Bronchial epithelial cell (primary cell): ENCODE measurements at regions not wholly inside any gene's neighbourhood (a gene's known extent, or its start where the extent isn't known, plus 50 kb on each side); places are given as distances from the start of the nearest gene placed in this dataset.

ENCODE experiments used
- DNase-seq: peaks from one replicate; pipeline ENCODE4 v3.0.0-alpha.2; 2010; ENCODE audit warnings: low read depth
- FAIRE-seq: peaks from 2 replicates; lab custom pipeline; 2011; peaks lifted over from hg19 to GRCh38; lab: Jason Lieb, UNC
- H3K27me3 ChIP-seq: 2 replicates; pipeline ENCODE4 v1.5.1; 2011; ENCODE audit warnings: low read length; ENCODE audit not compliant: control insufficient read depth, insufficient read depth
- H3K36me3 ChIP-seq: 2 replicates; pipeline ENCODE4 v1.5.1; 2011; ENCODE audit warnings: low read length; ENCODE audit not compliant: control insufficient read depth, insufficient read depth
- H3K4me3 ChIP-seq: 2 replicates; pipeline ENCODE4 v1.5.1; 2011; ENCODE audit warnings: mild to moderate bottlenecking, low read depth, low read length, control low read depth
- CTCF ChIP-seq: IDR thresholded peaks from 2 replicates; pipeline ENCODE4 v1.5.1; 2011; ENCODE audit warnings: mild to moderate bottlenecking, moderate library complexity, low read length, control low read depth, inconsistent platforms; ENCODE audit not compliant: insufficient read depth, severe bottlenecking

GRCh38 chr13:30138511-30138910 is 168.8 kb downstream of the KATNAL1 start:
- Histone ChIP-seq H3K27me3 (no peaks in the 10 kb centered on the region), H3K36me3 (no peaks in the 10 kb centered on the region), H3K4me3 (no peak overlapping the region)
- TF ChIP-seq CTCF, result no peak
- FAIRE-seq (no peak), DNase-seq (no peak)

GRCh38 chr13:30135868-30136267 is 171.5 kb downstream of the KATNAL1 start:
- no peaks in the 10 kb centered on the region for H3K27me3 ChIP-seq
- FAIRE-seq (no peak), DNase-seq (no peak)
- no peak for TF ChIP-seq CTCF
- no peak overlapping the region for H3K4me3 ChIP-seq
- H3K36me3 ChIP-seq, result no peaks in the 10 kb centered on the region

- no peak for TF ChIP-seq CTCF
These were observed 172.0 kb downstream of the KATNAL1 start for GRCh38 chr13:30135351-30135750.

GRCh38 chr13:30134578-30134977 is 172.8 kb downstream of the KATNAL1 start:
- no peak for DNase-seq
- no peaks in the 10 kb centered on the region for H3K27me3 ChIP-seq
- no peak for FAIRE-seq
- H3K4me3 ChIP-seq, result no peak overlapping the region
- no peaks in the 10 kb centered on the region for H3K36me3 ChIP-seq
- TF ChIP-seq CTCF, result no peak

More at GRCh38 chr13:30135351-30135750, 172.0 kb downstream of the KATNAL1 start:
- FAIRE-seq (no peak), DNase-seq (no peak)
- no peak overlapping the region for H3K4me3 ChIP-seq
- H3K27me3 ChIP-seq, result no peaks in the 10 kb centered on the region
- H3K36me3 ChIP-seq, result no peaks in the 10 kb centered on the region

- FAIRE-seq (no peak), DNase-seq (no peak)
- no peak overlapping the region for H3K4me3 ChIP-seq
- no peak for TF ChIP-seq CTCF
- no peaks in the 10 kb centered on the region for H3K36me3 ChIP-seq
- no peaks in the 10 kb centered on the region for H3K27me3 ChIP-seq
These were observed 173.4 kb downstream of the KATNAL1 start for GRCh38 chr13:30133996-30134395.

- FAIRE-seq (no peak), DNase-seq (no peak)
- no peak for TF ChIP-seq CTCF
- H3K27me3 ChIP-seq, result no peaks in the 10 kb centered on the region
- no peaks in the 10 kb centered on the region for H3K36me3 ChIP-seq
- H3K4me3 ChIP-seq, result no peak overlapping the region
These were observed 173.8 kb downstream of the KATNAL1 start for GRCh38 chr13:30133554-30133912.
